Mucosa of descending colon (tissue), 3 donors: ENCODE measurements at regions not wholly inside any gene's neighbourhood (a gene's known extent, or its start where the extent isn't known, plus 50 kb on each side); places are given as distances from the start of the nearest gene placed in this dataset.
A peak's percentile ranks its signal among the peaks of the same experiment; 100 is the strongest.
"Not testable (repeated sequence)": the region's sequence is repeated elsewhere in the genome, so short reads cannot be mapped to it uniquely, and the experiment has no call there.

Source experiments
- ATAC-seq: fragments of 200-7000 bp; cut with Tn5 transposase; one replicate; pipeline ENCODE4 v1.9.1; 2020; ENCODE audit warnings: mild to moderate bottlenecking, moderate library complexity
- DNase-seq, 3 donors: peaks; one replicate each; pipeline ENCODE4 v3.0.0-alpha.2; 2020
- H3K36me3 ChIP-seq: fragments of 200-600 bp; one replicate; pipeline ENCODE4 v1.8.0; 2021; ENCODE audit warnings: low read depth, mild to moderate bottlenecking
- H3K4me1 ChIP-seq: fragments of 200-600 bp; one replicate; pipeline ENCODE4 v1.8.0; 2021; ENCODE audit warnings: low read depth, mild to moderate bottlenecking
- H3K4me3 ChIP-seq: fragments of 200-600 bp; one replicate; pipeline ENCODE4 v1.8.0; 2021; ENCODE audit warnings: mild to moderate bottlenecking
- H3K9me3 ChIP-seq: fragments of 200-600 bp; one replicate; pipeline ENCODE4 v1.8.0; 2021; ENCODE audit warnings: mild to moderate bottlenecking
- CTCF ChIP-seq: fragments of 200-600 bp; IDR thresholded peaks from one replicate; pipeline ENCODE4 v1.8.0; 2022; ENCODE audit warnings: antibody characterized with exemption, mild to moderate bottlenecking
- intact Hi-C, 2 donors: fragments of 100-400 bp; cut with DNase I in 1 of 2; cut with micrococcal nuclease in 1 of 2; formaldehyde crosslinking; loops; one replicate each; pipeline versions ENCODE4 v1.11.0 to v1.11.1; 2022; cut with DNase I, micrococcal nuclease
- donor health status: DM: no; HTN: no; CAD: no; lungs with moderate emphysema.
- donor health status: DM: no; HTN: no; CAD: no.
- donor health status: DM: no; HTN: yes; CAD: no.

GRCh38 chr9:29230931-29231330 is 1657.7 kb upstream of the C9orf72 start:
- intact Hi-C loops = no loop called here
- TF ChIP-seq CTCF = no peak
- no peaks in the 10 kb centered on the region for H3K9me3 ChIP-seq
- no peaks in the 10 kb centered on the region for H3K36me3 ChIP-seq
- ATAC-seq (no peak), DNase-seq (no peak)
- no peak overlapping the region for H3K4me3 ChIP-seq
- H3K4me1 ChIP-seq = no peaks in the 10 kb centered on the region

GRCh38 chr9:29233193-29233592 is 1659.9 kb upstream of the C9orf72 start:
- ATAC-seq (no peak), DNase-seq (no peak)
- H3K4me3 ChIP-seq = no peak overlapping the region
- TF ChIP-seq CTCF = no peak
- intact Hi-C loops = no loop called here
- no peaks in the 10 kb centered on the region for H3K9me3 ChIP-seq
- no peaks in the 10 kb centered on the region for H3K4me1 ChIP-seq
- H3K36me3 ChIP-seq = no peaks in the 10 kb centered on the region

- no peaks in the 10 kb centered on the region for H3K9me3 ChIP-seq
- TF ChIP-seq CTCF = no peak
- no peaks in the 10 kb centered on the region for H3K36me3 ChIP-seq
- ATAC-seq (no peak), DNase-seq (no peak)
- intact Hi-C loops = no loop called here
- H3K4me3 ChIP-seq = no peak overlapping the region
- H3K4me1 ChIP-seq = no peaks in the 10 kb centered on the region
Observed at GRCh38 chr9:29241320-29241719, 1668.0 kb upstream of the C9orf72 start.

GRCh38 chr9:29245351-29245750 is 1672.1 kb upstream of the C9orf72 start:
- TF ChIP-seq CTCF = no peak
- DNase-seq (no peak), ATAC-seq (no peak)
- H3K4me1 ChIP-seq = no peaks in the 10 kb centered on the region
- intact Hi-C loops = no loop called here
- H3K4me3 ChIP-seq = no peak overlapping the region
- no peaks in the 10 kb centered on the region for H3K36me3 ChIP-seq
- H3K9me3 ChIP-seq = no peaks in the 10 kb centered on the region

- intact Hi-C loops, H3K36me3 ChIP-seq, H3K4me3 ChIP-seq, H3K4me1 ChIP-seq, H3K9me3 ChIP-seq, ATAC-seq: not testable (repeated sequence)
- peak in 1 of 3 donors; percentile 12 for DNase-seq
Observed at GRCh38 chr9:29270400-29270799, 1697.1 kb upstream of the C9orf72 start.

GRCh38 chr9:29282121-29282520 is 1708.8 kb upstream of the C9orf72 start:
- H3K36me3 ChIP-seq = no peaks in the 10 kb centered on the region
- H3K9me3 ChIP-seq = no peaks in the 10 kb centered on the region
- no peak for TF ChIP-seq CTCF
- no peaks in the 10 kb centered on the region for H3K4me1 ChIP-seq
- intact Hi-C loops = no loop called here
- H3K4me3 ChIP-seq = no peak overlapping the region
- no peak for ATAC-seq
- DNase-seq = no peak
